K562 (cell line): ENCODE measurements at regions not wholly inside any gene's neighbourhood (a gene's known extent, or its start where the extent isn't known, plus 50 kb on each side); places are given as distances from the start of the nearest gene placed in this dataset.

ENCODE experiments used
- ATAC-seq: fragments of 200-7000 bp; cut with Tn5 transposase; 3 replicates; pipeline ENCODE4 v1.9.1; 2020; ENCODE audit warnings: moderate library complexity
- BruUV-seq: library from RNA; stranded (reverse); fragments of 400-500 nt; replicated peaks from 2 replicates; lab custom pipeline; 2021; lab: Mats Ljungman, UMichigan
- CTCF ChIA-PET: fragments of 300-600 bp; formaldehyde crosslinking; extraction: SDS; loops from one replicate; lab custom pipeline; 2021; ENCODE audit warnings: low intra/inter-chr PET ratio; lab: Yijun Ruan, JAX
- POLR2A ChIA-PET: fragments of 300-600, 350-650 bp; sonication (Branson Sonifier 250); formaldehyde crosslinking; extraction: SDS; loops from one replicate; lab custom pipeline; 2021; ENCODE audit warnings: antibody characterized with exemption, inconsistent platforms; lab: Yijun Ruan, JAX
- DNase-seq, 4 experiments: peaks; one replicate each; pipeline versions ENCODE4 v3.0.0 to v3.0.0-alpha.2; 2011 to 2018; ENCODE audit warnings: low spot score in 3 of 4, mixed read lengths in 3 of 4; ENCODE audit errors: extremely low read depth in 1 of 4
- FAIRE-seq: peaks from 2 replicates; lab custom pipeline; 2011; peaks lifted over from hg19 to GRCh38; lab: Jason Lieb, UNC
- H2AFZ ChIP-seq: 2 replicates; pipeline ENCODE4 v1.6.0; 2011; ENCODE audit warnings: low read depth, low read length, control low read depth, inconsistent platforms
- H3K27ac ChIP-seq: fragments of 200-600 bp; 3 replicates; pipeline ENCODE4 v1.8.0; 2011; ENCODE audit warnings: low read depth, mild to moderate bottlenecking, control low read depth, inconsistent platforms, low read length, moderate library complexity, mixed read lengths; ENCODE audit errors: extremely low read depth
- H3K27me3 ChIP-seq, 2 experiments: fragments of 300-600 bp in 1 of 2; 2 replicates in 1 of 2; 3 replicates in 1 of 2; pipeline versions ENCODE4 v1.6.0 to v1.8.0; 2011; ENCODE audit warnings: inconsistent platforms in 2 of 2, low read length in 2 of 2, mild to moderate bottlenecking in 1 of 2, mixed read lengths in 1 of 2, moderate library complexity in 1 of 2; ENCODE audit not compliant: control insufficient read depth in 2 of 2, insufficient read depth in 2 of 2
- H3K36me3 ChIP-seq: fragments of 300-600 bp; 3 replicates; pipeline ENCODE4 v1.8.0; 2011; ENCODE audit warnings: mild to moderate bottlenecking, low read length, inconsistent platforms; ENCODE audit not compliant: control insufficient read depth, insufficient read depth
- H3K4me1 ChIP-seq, 2 experiments: fragments of 200-600 bp in 1 of 2; replicated peaks in 1 of 2; 2 replicates in 1 of 2; 3 replicates in 1 of 2; pipeline versions ENCODE4 v1.5.1 to v1.8.0; 2011; ENCODE audit warnings: inconsistent platforms in 2 of 2, low read length in 2 of 2, mild to moderate bottlenecking in 1 of 2, mixed read lengths in 1 of 2, moderate library complexity in 1 of 2; ENCODE audit not compliant: control insufficient read depth in 2 of 2, insufficient read depth in 2 of 2
- H3K4me2 ChIP-seq: 2 replicates; pipeline ENCODE4 v1.6.1; 2011; ENCODE audit warnings: low read length, control low read depth, inconsistent platforms, mixed read lengths; ENCODE audit not compliant: insufficient read depth
- H3K4me3 ChIP-seq: fragments of 200-600 bp; sonication (generic), shearing (Covaris generic); 2 replicates; pipeline ENCODE4 v1.5.1; 2016; ENCODE audit warnings: control low read depth, inconsistent platforms
- H3K79me2 ChIP-seq: fragments of 200-600 bp; 3 replicates; pipeline ENCODE4 v1.8.0; 2011; ENCODE audit warnings: low read length, inconsistent platforms; ENCODE audit not compliant: control insufficient read depth, insufficient read depth
- H3K9ac ChIP-seq, 2 experiments: 2 replicates each; pipeline versions ENCODE4 v1.6.0 to v1.6.1; 2011; ENCODE audit warnings: low read depth in 2 of 2, low read length in 2 of 2, control low read depth in 1 of 2, inconsistent platforms in 1 of 2, mild to moderate bottlenecking in 1 of 2, mixed read lengths in 1 of 2; ENCODE audit not compliant: insufficient read depth in 1 of 2
- H3K9me1 ChIP-seq: one replicate; pipeline ENCODE4 v1.6.0; 2011; ENCODE audit warnings: inconsistent platforms, mild to moderate bottlenecking, low read length, moderate library complexity; ENCODE audit not compliant: control insufficient read depth, insufficient read depth
- H3K9me3 ChIP-seq: replicated peaks from 2 replicates; pipeline ENCODE4 v1.5.1; 2011; ENCODE audit warnings: low read depth, low read length, inconsistent platforms; ENCODE audit not compliant: control insufficient read depth, insufficient read depth
- H4K20me1 ChIP-seq: replicated peaks from 2 replicates; pipeline ENCODE4 v1.6.1; 2011; ENCODE audit warnings: low read length, inconsistent platforms, mixed read lengths; ENCODE audit not compliant: control insufficient read depth, insufficient read depth
- CCAR2 ChIP-seq: fragments of 200-400 bp; formaldehyde crosslinking; IDR thresholded peaks from 2 replicates; pipeline ENCODE4 v1.6.1; 2017; ENCODE audit warnings: mild to moderate bottlenecking, low read depth, low read length
- SRF ChIP-seq, 2 experiments: fragments of 250-450, 450-650 bp in 1 of 2; sonication (Bioruptor Pico) in 1 of 2; sonication (generic) in 1 of 2; formaldehyde crosslinking; IDR thresholded peaks; 2 replicates each; pipeline versions ENCODE4 v1.5.0 to v1.5.1; 2020 to 2022; ENCODE audit warnings: mild to moderate bottlenecking in 1 of 2, missing genetic modification reagents in 1 of 2
- THRAP3 ChIP-seq: fragments of 450-650 bp; IDR thresholded peaks from 2 replicates; pipeline ENCODE4 v1.6.1; 2016; ENCODE audit warnings: mild to moderate bottlenecking, inconsistent platforms, borderline replicate concordance
- XRCC5 ChIP-seq: fragments of 200-400 bp; formaldehyde crosslinking; IDR thresholded peaks from 2 replicates; pipeline ENCODE4 v1.6.1; 2017; ENCODE audit warnings: low read depth, mild to moderate bottlenecking, low read length
- ZNF696 ChIP-seq: fragments of 250-450 bp; sonication (Bioruptor Pico); conservative IDR thresholded peaks from 2 replicates; pipeline ENCODE4 v1.4.0; 2020; ENCODE audit warnings: mild to moderate bottlenecking, moderate library complexity
- WGBS: fragments of 100-300 bp; shearing (Covaris generic); methylation state at CpG from one replicate; pipeline ENCODE4 v1.1.6; 2016; ENCODE audit warnings: low coverage, mixed read lengths; ENCODE audit not compliant: insufficient coverage; ENCODE audit errors: missing lambda C conversion rate; 5-methylcytosine and 5-hydroxymethylcytosine counted together
- in situ Hi-C: fragments of 300-500 bp; cut with MboI; formaldehyde crosslinking; loops from 4 replicates; pipeline ENCODE4 v1.15.0; 2018; ENCODE audit warnings: inconsistent platforms, mixed read lengths
- intact Hi-C: fragments of 100-400 bp; cut with micrococcal nuclease; formaldehyde crosslinking; loops from 2 replicates; pipeline ENCODE4 v1.14.2; 2022
- TF ChIP-seq, protein P1 (sequence below): sonication (generic); formaldehyde crosslinking; IDR thresholded peaks from 2 replicates; pipeline ENCODE4 v1.8.0; 2022; ENCODE audit warnings: missing genetic modification reagents, mild to moderate bottlenecking, moderate library complexity, borderline replicate concordance
- TF ChIP-seq, protein P2 (sequence below): sonication (generic); formaldehyde crosslinking; IDR thresholded peaks from 2 replicates; pipeline ENCODE4 v1.8.0; 2023; ENCODE audit warnings: mild to moderate bottlenecking, missing genetic modification reagents
- TF ChIP-seq, protein P3 (sequence below): fragments of 200-800 bp; sonication (Bioruptor generic); IDR thresholded peaks from 2 replicates; pipeline ENCODE4 v1.6.1; 2017; ENCODE audit warnings: missing genetic modification characterization, missing compliant biosample characterization
- TF ChIP-seq, protein P4 (sequence below): fragments of 450-650 bp; formaldehyde crosslinking; IDR thresholded peaks from 2 replicates; pipeline ENCODE4 v1.4.0; 2022; ENCODE audit warnings: mild to moderate bottlenecking, moderate library complexity

DNA sequence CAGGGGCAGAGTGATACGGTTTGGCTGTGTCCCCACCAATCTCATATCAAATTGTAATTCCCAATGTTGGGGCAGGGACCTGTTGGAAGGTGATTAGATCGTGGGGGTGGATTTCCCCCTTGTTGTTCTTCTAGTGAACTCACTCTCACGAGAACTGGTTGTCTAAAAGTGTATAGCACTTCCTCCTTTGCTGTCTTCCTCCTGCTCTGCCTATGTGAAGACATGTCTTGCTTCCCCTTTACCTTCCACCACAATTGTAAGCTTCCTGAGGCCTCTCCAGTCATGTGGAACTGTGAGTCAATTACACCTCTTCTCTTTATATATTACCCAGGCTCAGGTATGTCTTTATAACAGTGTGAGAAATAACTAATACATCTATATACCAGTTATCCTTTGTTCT is 706.4 kb upstream of the KLHL1 start:
- Histone ChIP-seq H2AFZ (no peak overlapping the region), H3K27me3 (no peaks in the 10 kb centered on the region), H3K36me3 (no peaks in the 10 kb centered on the region), H3K4me3 (no peak overlapping the region), H3K4me1 (no peaks in the 10 kb centered on the region), H3K79me2 (no peaks in the 10 kb centered on the region), H3K9ac (no peak overlapping the region), H4K20me1 (no peaks in the 10 kb centered on the region), H3K9me1 (no peaks in the 10 kb centered on the region), H3K9me3 (no peaks in the 10 kb centered on the region), H3K27ac (no peak overlapping the region), H3K4me2 (no peak overlapping the region)
- in situ Hi-C loops = no loop called here
- WGBS = 0% methylated on average over 3 of the region's 3 CpGs
- no TSS peak for BruUV-seq
- ATAC-seq = no peak
- no peak for DNase-seq
- ChIA-PET CTCF (no interaction called here), POLR2A (no interaction called here)
- FAIRE-seq = no peak
- intact Hi-C loops = no loop called here
- TF ChIP-seq, protein P1, sequence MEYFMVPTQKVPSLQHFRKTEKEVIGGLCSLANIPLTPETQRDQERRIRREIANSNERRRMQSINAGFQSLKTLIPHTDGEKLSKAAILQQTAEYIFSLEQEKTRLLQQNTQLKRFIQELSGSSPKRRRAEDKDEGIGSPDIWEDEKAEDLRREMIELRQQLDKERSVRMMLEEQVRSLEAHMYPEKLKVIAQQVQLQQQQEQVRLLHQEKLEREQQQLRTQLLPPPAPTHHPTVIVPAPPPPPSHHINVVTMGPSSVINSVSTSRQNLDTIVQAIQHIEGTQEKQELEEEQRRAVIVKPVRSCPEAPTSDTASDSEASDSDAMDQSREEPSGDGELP (CRISPR knock-in tag) = no peak
- TF ChIP-seq, protein P2, sequence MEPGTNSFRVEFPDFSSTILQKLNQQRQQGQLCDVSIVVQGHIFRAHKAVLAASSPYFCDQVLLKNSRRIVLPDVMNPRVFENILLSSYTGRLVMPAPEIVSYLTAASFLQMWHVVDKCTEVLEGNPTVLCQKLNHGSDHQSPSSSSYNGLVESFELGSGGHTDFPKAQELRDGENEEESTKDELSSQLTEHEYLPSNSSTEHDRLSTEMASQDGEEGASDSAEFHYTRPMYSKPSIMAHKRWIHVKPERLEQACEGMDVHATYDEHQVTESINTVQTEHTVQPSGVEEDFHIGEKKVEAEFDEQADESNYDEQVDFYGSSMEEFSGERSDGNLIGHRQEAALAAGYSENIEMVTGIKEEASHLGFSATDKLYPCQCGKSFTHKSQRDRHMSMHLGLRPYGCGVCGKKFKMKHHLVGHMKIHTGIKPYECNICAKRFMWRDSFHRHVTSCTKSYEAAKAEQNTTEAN (CRISPR knock-in tag) = no peak

DNA sequence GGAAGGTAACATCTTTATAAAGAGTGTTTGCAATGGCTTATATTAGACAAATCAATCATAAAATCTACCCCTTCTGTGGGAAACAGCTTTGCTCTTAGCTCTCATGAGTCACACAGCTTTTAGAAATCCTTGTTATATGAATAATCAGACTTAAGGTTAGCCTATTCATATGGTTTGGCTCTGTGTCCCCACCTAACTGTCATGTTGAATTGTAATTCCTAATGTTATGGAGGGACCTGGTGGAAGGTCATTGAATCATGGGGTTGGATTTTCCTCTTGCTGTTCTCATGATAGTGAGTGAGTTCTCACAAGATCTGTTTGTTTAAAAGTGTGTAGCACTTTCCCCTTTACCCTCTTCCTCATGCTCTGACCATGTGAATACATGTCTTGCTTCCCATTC is 704.2 kb upstream of the KLHL1 start:
- CTCF ChIA-PET = no interaction called here
- no peak for TF ChIP-seq SRF (CRISPR knock-in tag; IDR thresholded peaks at IDR 0.05)
- TF ChIP-seq, protein P3, sequence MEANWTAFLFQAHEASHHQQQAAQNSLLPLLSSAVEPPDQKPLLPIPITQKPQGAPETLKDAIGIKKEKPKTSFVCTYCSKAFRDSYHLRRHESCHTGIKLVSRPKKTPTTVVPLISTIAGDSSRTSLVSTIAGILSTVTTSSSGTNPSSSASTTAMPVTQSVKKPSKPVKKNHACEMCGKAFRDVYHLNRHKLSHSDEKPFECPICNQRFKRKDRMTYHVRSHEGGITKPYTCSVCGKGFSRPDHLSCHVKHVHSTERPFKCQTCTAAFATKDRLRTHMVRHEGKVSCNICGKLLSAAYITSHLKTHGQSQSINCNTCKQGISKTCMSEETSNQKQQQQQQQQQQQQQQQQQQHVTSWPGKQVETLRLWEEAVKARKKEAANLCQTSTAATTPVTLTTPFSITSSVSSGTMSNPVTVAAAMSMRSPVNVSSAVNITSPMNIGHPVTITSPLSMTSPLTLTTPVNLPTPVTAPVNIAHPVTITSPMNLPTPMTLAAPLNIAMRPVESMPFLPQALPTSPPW (CRISPR knock-in tag) = no peak
- TF ChIP-seq CCAR2 = no peak
- TF ChIP-seq THRAP3 = no peak
- TF ChIP-seq XRCC5 = no peak
- TF ChIP-seq, protein P4, sequence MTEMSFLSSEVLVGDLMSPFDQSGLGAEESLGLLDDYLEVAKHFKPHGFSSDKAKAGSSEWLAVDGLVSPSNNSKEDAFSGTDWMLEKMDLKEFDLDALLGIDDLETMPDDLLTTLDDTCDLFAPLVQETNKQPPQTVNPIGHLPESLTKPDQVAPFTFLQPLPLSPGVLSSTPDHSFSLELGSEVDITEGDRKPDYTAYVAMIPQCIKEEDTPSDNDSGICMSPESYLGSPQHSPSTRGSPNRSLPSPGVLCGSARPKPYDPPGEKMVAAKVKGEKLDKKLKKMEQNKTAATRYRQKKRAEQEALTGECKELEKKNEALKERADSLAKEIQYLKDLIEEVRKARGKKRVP (CRISPR knock-in tag) = no peak
- no peak for TF ChIP-seq ZNF696

More for the DNA sequence above, 704.2 kb upstream of the KLHL1 start:
- Histone ChIP-seq H3K9me1 (no peaks in the 10 kb centered on the region), H3K4me1 (no peaks in the 10 kb centered on the region), H4K20me1 (no peaks in the 10 kb centered on the region), H3K27me3 (no peaks in the 10 kb centered on the region), H3K9ac (no peak overlapping the region), H3K79me2 (no peaks in the 10 kb centered on the region), H3K9me3 (no peaks in the 10 kb centered on the region), H3K4me3 (no peak overlapping the region), H3K4me2 (no peak overlapping the region), H3K27ac (no peak overlapping the region), H2AFZ (no peak overlapping the region), H3K36me3 (no peaks in the 10 kb centered on the region)
- POLR2A ChIA-PET = no interaction called here
- intact Hi-C loops = no loop called here
- no TSS peak for BruUV-seq
- DNase-seq (no peak), ATAC-seq (no peak), FAIRE-seq (no peak)
- in situ Hi-C loops = no loop called here
